ENCODE measurements at regions not wholly inside any gene's neighbourhood (a gene's known extent, or its start where the extent isn't known, plus 50 kb on each side); places are given as distances from the start of the nearest gene placed in this dataset.

- Histone ChIP-seq H3K27ac (no peak overlapping the region), H3K4me3 (no peak overlapping the region), H3K9me3 (no peaks in the 10 kb centered on the region), H3K4me1 (no peaks in the 10 kb centered on the region), H3K27me3 (no peaks in the 10 kb centered on the region), H3K36me3 (no peaks in the 10 kb centered on the region)
- TF ChIP-seq CTCF (IDR thresholded peaks at IDR 0.05), result no peak
- DNase-seq (ENCODE audit: low spot score), result no peak
Measured at GRCh38 chr2:167424803-167425755, 536.8 kb downstream of the XIRP2 start.

- TF ChIP-seq CTCF (IDR thresholded peaks at IDR 0.05), result no peak
- Histone ChIP-seq H3K4me1 (no peaks in the 10 kb centered on the region), H3K9me3 (no peaks in the 10 kb centered on the region), H3K27me3 (no peaks in the 10 kb centered on the region), H3K36me3 (no peaks in the 10 kb centered on the region), H3K4me3 (no peak overlapping the region), H3K27ac (no peak overlapping the region)
- no peak for DNase-seq (ENCODE audit: low spot score)
Measured at GRCh38 chr2:167424221-167424620, 535.9 kb downstream of the XIRP2 start.

GRCh38 chr2:167423731-167424130, 535.5 kb downstream of the XIRP2 start:
- no peak overlapping the region for H3K4me3 ChIP-seq
- no peak for TF ChIP-seq CTCF (IDR thresholded peaks at IDR 0.05)
- DNase-seq (ENCODE audit: low spot score), result no peak
- no peaks in the 10 kb centered on the region for H3K27me3 ChIP-seq
- H3K9me3 ChIP-seq, result no peaks in the 10 kb centered on the region
- no peak overlapping the region for H3K27ac ChIP-seq
- H3K36me3 ChIP-seq, result no peaks in the 10 kb centered on the region
- no peaks in the 10 kb centered on the region for H3K4me1 ChIP-seq

- no peaks in the 10 kb centered on the region for H3K27me3 ChIP-seq
- no peaks in the 10 kb centered on the region for H3K9me3 ChIP-seq
- no peak overlapping the region for H3K27ac ChIP-seq
- TF ChIP-seq CTCF (IDR thresholded peaks at IDR 0.05), result no peak
- H3K4me1 ChIP-seq, result no peaks in the 10 kb centered on the region
- no peaks in the 10 kb centered on the region for H3K36me3 ChIP-seq
- H3K4me3 ChIP-seq, result no peak overlapping the region
- no peak for DNase-seq (ENCODE audit: low spot score)
Measured at GRCh38 chr2:167420211-167420610, 531.9 kb downstream of the XIRP2 start.

- Histone ChIP-seq H3K36me3 (no peaks in the 10 kb centered on the region), H3K27me3 (no peaks in the 10 kb centered on the region), H3K27ac (no peak overlapping the region), H3K9me3 (peaks cover 0 to 9% of the 10 kb centered on the region in 2 donors), H3K4me1 (no peaks in the 10 kb centered on the region), H3K4me3 (no peak overlapping the region)
- no peak for DNase-seq (ENCODE audit: low spot score)
- no peak for TF ChIP-seq CTCF (IDR thresholded peaks at IDR 0.05)
Measured at GRCh38 chr2:167415068-167415467, 526.8 kb downstream of the XIRP2 start.
